Adrenal gland (tissue), 9 donors: ENCODE measurements at regions not wholly inside any gene's neighbourhood (a gene's known extent, or its start where the extent isn't known, plus 50 kb on each side); places are given as distances from the start of the nearest gene placed in this dataset.

Source experiments
- DNase-seq, 7 donors: peaks; one replicate each; pipeline ENCODE4 v3.0.0-alpha.2; 2019 to 2020
- H3K27ac ChIP-seq, 5 donors: fragments of 200-600 bp; sonication (generic) in 4 of 5; 1 replicate in 3 of 5; 2 replicates in 2 of 5; pipeline versions ENCODE4 v1.5.1 to v1.8.0; 2016 to 2020; ENCODE audit warnings: mild to moderate bottlenecking in 1 of 5
- H3K27me3 ChIP-seq: fragments of 200-600 bp; 2 replicates; pipeline ENCODE4 v1.8.0; 2021
- H3K36me3 ChIP-seq, 2 donors: fragments of 200-600 bp; replicated peaks in 1 of 2; 1 replicate in 1 of 2; 2 replicates in 1 of 2; pipeline versions ENCODE4 v1.5.1 to v1.8.0; 2018 to 2022
- H3K4me1 ChIP-seq, 2 donors: fragments of 200-600 bp; replicated peaks in 1 of 2; 1 replicate in 1 of 2; 2 replicates in 1 of 2; pipeline versions ENCODE4 v1.5.1 to v1.8.0; 2018 to 2021
- H3K4me3 ChIP-seq, 4 donors: fragments of 200-600 bp; sonication (generic) in 3 of 4; one replicate each; pipeline ENCODE4 v1.5.1; 2016 to 2018
- H3K9me3 ChIP-seq, 3 donors: fragments of 200-600 bp; sonication (generic) in 1 of 3; replicated peaks in 1 of 3; 1 replicate in 2 of 3; 2 replicates in 1 of 3; pipeline versions ENCODE4 v1.5.1 to v1.8.0; 2016 to 2021
- POLR2A ChIP-seq, 2 donors: fragments of 450-650 bp; IDR thresholded peaks; one replicate each; pipeline ENCODE4 v1.6.1; 2017; ENCODE audit warnings: antibody characterized with exemption in 2 of 2, mild to moderate bottlenecking in 2 of 2, moderate library complexity in 1 of 2
- WGBS, 4 donors: extraction: QIAGEN DNeasy Blood & Tissue Kit in 2 of 4; methylation state at CpG; one replicate each; pipeline versions ENCODE4 v1.1.5 to v1.1.7; 2013 to 2017; 5-methylcytosine and 5-hydroxymethylcytosine counted together
- intact Hi-C, 2 donors: fragments of 100-400 bp; cut with DNase I; formaldehyde crosslinking; loops; one replicate each; pipeline versions ENCODE4 v1.14.1 to v1.15.0; 2022 to 2023
- TF ChIP-seq, protein P1 (sequence below), 6 experiments: fragments of 450-650 bp in 4 of 6; fragments of 200-600 bp in 2 of 6; sonication (generic) in 1 of 6; IDR thresholded peaks; 1 replicate in 5 of 6; 2 replicates in 1 of 6; pipeline versions ENCODE4 v1.5.1 to v1.8.0; 2016 to 2021; ENCODE audit warnings: antibody characterized with exemption in 6 of 6, mild to moderate bottlenecking in 2 of 6, moderate library complexity in 1 of 6
- donor health status: healthy with polysubstance abuse.
- donor health status: Bipolar disorder and iron deficiency.
- donor health status: DM: yes; HTN: yes; CAD: no.
- donor health status: DM: no; HTN: no; CAD: no.
- donor health status: DM: no; HTN: no; CAD: no.

DNA sequence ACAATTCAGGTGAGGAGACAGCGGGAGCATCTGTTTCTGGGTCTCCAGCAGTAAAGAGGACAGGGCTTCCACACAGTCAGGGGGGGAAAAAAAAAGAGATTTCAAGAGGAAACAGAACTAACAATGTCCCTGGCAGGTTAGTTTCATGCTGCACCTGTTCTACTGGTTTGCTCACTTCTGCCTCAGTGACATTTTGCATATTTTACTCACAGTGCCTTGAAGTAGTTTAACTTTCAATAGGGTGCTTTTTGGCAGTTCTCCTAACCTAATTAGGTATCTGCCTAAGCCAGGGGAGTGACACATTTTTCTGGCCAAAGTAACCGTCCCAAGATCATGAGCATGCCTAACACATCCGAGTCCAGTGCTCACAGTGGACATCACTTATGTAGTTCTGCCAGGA lies 109.0 kb upstream of the ALK start:
- Histone ChIP-seq H3K27ac (no peak overlapping the region), H3K4me1 (no peaks in the 10 kb centered on the region), H3K4me3 (no peak overlapping the region), H3K36me3 (no peaks in the 10 kb centered on the region), H3K27me3 (no peaks in the 10 kb centered on the region), H3K9me3 (no peaks in the 10 kb centered on the region)
- TF ChIP-seq POLR2A (IDR thresholded peaks at IDR 0.05): no peak
- TF ChIP-seq, protein P1, sequence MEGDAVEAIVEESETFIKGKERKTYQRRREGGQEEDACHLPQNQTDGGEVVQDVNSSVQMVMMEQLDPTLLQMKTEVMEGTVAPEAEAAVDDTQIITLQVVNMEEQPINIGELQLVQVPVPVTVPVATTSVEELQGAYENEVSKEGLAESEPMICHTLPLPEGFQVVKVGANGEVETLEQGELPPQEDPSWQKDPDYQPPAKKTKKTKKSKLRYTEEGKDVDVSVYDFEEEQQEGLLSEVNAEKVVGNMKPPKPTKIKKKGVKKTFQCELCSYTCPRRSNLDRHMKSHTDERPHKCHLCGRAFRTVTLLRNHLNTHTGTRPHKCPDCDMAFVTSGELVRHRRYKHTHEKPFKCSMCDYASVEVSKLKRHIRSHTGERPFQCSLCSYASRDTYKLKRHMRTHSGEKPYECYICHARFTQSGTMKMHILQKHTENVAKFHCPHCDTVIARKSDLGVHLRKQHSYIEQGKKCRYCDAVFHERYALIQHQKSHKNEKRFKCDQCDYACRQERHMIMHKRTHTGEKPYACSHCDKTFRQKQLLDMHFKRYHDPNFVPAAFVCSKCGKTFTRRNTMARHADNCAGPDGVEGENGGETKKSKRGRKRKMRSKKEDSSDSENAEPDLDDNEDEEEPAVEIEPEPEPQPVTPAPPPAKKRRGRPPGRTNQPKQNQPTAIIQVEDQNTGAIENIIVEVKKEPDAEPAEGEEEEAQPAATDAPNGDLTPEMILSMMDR (IDR thresholded peaks at IDR 0.05): no peak
- 58 to 74% (median 70%) methylated on average over 3 of the region's 3 CpGs for WGBS, 4 donors
- intact Hi-C loops: no loop called here
- DNase-seq: no peak

DNA sequence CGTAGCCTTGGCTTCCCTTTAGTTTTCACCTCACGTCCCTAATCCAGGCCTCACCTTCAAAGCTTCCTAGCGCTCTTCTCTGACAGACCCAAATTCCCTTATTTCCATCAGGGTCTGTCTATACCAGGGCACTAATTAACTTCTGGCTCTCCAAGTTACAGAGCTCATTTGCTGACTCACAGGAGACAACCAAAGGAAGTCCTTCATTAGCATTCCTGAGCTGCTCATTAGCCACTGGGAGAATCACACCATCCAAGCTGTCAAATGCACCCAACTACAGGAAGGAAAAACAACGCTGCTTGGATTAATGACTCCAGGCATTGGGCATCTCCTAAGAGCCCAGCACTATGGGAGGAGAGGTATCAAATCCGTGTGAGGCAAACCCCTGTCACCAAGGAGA lies 109.8 kb upstream of the ALK start:
- no peak for TF ChIP-seq POLR2A (IDR thresholded peaks at IDR 0.05)
- TF ChIP-seq, protein P1 (IDR thresholded peaks at IDR 0.05): no peak

DNA sequence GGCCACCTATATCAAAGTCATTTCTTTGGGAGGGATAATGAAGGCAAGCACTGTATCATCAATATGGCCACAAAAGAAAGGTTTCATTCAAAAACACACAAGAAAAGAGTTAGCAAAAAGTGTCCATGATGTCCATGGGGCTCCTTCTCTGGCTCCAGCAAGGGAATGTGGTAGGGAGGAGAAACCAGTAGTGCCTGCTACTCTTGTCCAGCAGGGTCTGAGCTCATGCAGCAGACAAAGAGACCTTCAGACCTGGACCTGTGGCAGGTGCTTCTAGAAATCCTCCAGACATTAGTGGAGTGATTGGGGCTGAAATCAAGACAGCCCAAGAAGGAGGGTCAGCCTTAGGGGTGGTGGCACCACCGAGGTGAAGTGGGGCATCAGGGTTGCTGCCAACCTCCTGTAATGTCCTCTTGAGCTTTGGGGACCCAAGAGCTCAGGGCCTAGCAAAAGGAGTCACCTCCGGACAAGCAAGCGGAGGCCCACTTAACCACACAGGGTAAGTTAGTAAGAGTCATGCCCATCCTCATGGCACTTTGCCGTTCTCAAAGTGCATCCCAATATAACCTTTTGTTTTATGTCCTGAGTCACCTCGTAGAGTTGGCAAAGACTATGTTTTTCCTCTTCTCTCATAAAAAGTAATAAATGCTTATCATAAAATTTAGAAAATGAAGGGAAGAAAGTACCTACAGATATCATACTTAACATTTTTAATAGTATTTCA lies 112.6 kb upstream of the YPEL5 start:
- H3K36me3 ChIP-seq: no peaks in the 10 kb centered on the region
- no peak overlapping the region for H3K27ac ChIP-seq
- intact Hi-C loops: no loop called here
- no peaks in the 10 kb centered on the region for H3K4me1 ChIP-seq
- no peak overlapping the region for H3K4me3 ChIP-seq
- WGBS, 4 donors: 84 to 91% (median 86%) methylated on average over 4 to 5 of the region's 5 CpGs
- TF ChIP-seq POLR2A (IDR thresholded peaks at IDR 0.05): no peak
- TF ChIP-seq, protein P1 (IDR thresholded peaks at IDR 0.05): no peak
- no peaks in the 10 kb centered on the region for H3K27me3 ChIP-seq
- no peak for DNase-seq
- no peaks in the 10 kb centered on the region for H3K9me3 ChIP-seq

More for the DNA sequence above, 109.8 kb upstream of the ALK start:
- WGBS, 4 donors: 50 to 62% (median 58%) methylated on average over 5 of the region's 5 CpGs
- intact Hi-C loops: no loop called here
- Histone ChIP-seq H3K27ac (no peak overlapping the region), H3K27me3 (no peaks in the 10 kb centered on the region), H3K9me3 (no peaks in the 10 kb centered on the region), H3K36me3 (no peaks in the 10 kb centered on the region), H3K4me3 (no peak overlapping the region), H3K4me1 (no peaks in the 10 kb centered on the region)
- no peak for DNase-seq

DNA sequence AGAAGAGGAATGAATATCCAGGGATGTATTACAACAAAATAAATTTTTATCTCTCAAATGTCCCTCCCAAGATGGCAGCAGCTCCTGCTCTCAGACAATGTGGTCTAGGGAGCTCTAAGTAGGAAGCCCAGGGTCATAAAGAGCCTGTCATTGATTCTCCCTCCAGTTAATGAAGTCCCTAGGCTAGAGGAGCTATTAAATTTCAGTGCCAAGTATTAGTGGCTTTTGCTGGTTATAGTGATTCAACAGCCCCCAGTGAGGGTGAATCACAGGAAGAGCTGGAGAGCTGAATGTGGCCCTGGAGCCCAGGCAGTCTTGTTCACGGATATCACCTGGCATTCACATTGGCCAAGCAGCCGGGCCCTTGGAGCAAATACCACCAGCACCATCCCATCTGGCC lies 109.8 kb upstream of the YPEL5 start:
- intact Hi-C loops: no loop called here
- TF ChIP-seq POLR2A (IDR thresholded peaks at IDR 0.05): no peak
- TF ChIP-seq, protein P1 (IDR thresholded peaks at IDR 0.05): no peak
- Histone ChIP-seq H3K27me3 (no peaks in the 10 kb centered on the region), H3K4me1 (no peaks in the 10 kb centered on the region), H3K4me3 (no peak overlapping the region), H3K9me3 (no peaks in the 10 kb centered on the region), H3K36me3 (no peaks in the 10 kb centered on the region), H3K27ac (no peak overlapping the region)
- 77 to 95% (median 88%) methylated on average over 2 of the region's 2 CpGs; no CpG with 5 or more reads in 1 of the 4 donors for WGBS, 4 donors
- no peak for DNase-seq
